ENCODE measurements at regions not wholly inside any gene's neighbourhood (a gene's known extent, or its start where the extent isn't known, plus 50 kb on each side); places are given as distances from the start of the nearest gene placed in this dataset.
"Not testable (repeated sequence)": the region's sequence is repeated elsewhere in the genome, so short reads cannot be mapped to it uniquely, and the experiment has no call there.

DNA sequence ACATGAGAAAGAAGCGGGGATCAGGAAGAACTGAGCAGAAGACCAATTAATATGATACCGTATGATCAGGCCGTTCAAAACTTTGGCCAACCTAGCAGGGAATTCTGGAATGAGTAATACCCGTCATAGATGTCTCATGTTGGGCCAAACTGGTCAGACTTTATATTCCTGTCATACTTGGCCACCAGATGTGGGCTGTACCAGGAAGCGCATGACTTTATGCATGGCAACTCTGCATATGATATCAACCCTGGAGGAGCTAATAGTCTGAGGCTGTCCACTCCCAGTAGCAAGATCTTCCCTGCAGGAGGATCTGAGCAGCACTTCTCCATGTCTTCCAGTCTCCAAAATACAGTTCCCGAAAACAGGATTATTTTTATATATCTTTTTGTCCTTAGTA, 68.5 kb upstream of the NAA35 start:
- H3K27me3 ChIP-seq = no peaks in the 10 kb centered on the region
- H3K9me3 ChIP-seq = no peaks in the 10 kb centered on the region
- H3K4me3 ChIP-seq = no peak overlapping the region
- no peak for TF ChIP-seq EP300 (IDR thresholded peaks at IDR 0.05)
- TF ChIP-seq, protein P1, sequence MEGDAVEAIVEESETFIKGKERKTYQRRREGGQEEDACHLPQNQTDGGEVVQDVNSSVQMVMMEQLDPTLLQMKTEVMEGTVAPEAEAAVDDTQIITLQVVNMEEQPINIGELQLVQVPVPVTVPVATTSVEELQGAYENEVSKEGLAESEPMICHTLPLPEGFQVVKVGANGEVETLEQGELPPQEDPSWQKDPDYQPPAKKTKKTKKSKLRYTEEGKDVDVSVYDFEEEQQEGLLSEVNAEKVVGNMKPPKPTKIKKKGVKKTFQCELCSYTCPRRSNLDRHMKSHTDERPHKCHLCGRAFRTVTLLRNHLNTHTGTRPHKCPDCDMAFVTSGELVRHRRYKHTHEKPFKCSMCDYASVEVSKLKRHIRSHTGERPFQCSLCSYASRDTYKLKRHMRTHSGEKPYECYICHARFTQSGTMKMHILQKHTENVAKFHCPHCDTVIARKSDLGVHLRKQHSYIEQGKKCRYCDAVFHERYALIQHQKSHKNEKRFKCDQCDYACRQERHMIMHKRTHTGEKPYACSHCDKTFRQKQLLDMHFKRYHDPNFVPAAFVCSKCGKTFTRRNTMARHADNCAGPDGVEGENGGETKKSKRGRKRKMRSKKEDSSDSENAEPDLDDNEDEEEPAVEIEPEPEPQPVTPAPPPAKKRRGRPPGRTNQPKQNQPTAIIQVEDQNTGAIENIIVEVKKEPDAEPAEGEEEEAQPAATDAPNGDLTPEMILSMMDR (IDR thresholded peaks at IDR 0.05) = no peak
- TF ChIP-seq POLR2A (IDR thresholded peaks at IDR 0.05) = no peak
- no peak overlapping the region for H3K27ac ChIP-seq
- 95 to 96% methylated on average over 6 of the region's 6 CpGs for WGBS, 2 donors
- no peaks in the 10 kb centered on the region for H3K4me1 ChIP-seq
- DNase-seq (ENCODE audit: low spot score in 2 of 2) = no peak
- peaks cover 0 to 5% (median 0%) of the 10 kb centered on the region in 3 donors for H3K36me3 ChIP-seq

DNA sequence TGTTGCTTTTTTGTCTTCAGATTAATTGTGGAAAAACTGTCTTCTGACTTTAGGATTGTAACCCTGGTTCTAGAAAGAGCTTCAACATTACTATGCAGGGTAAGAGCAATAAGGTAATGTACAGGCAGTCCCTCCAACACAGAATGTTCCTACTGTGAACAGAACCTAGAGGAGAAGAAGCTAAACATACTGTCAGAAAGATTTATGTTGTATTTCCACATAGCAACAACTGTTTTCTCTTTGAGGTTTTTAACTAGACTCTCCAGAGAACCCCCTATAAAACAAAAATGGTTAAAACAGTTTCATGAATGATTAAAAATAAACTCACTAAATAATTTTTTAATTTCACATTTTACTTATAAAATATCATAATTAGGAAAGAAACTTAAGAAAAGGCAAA, 64.3 kb upstream of the NAA35 start:
- no peaks in the 10 kb centered on the region for H3K4me1 ChIP-seq
- DNase-seq (ENCODE audit: low spot score in 2 of 2) = no peak
- no peak overlapping the region for H3K27ac ChIP-seq
- no peaks in the 10 kb centered on the region for H3K27me3 ChIP-seq
- no peak overlapping the region for H3K4me3 ChIP-seq
- peaks cover 0 to 9% (median 0%) of the 10 kb centered on the region in 3 donors for H3K36me3 ChIP-seq
- H3K9me3 ChIP-seq = no peaks in the 10 kb centered on the region
- TF ChIP-seq POLR2A (IDR thresholded peaks at IDR 0.05) (no peak), EP300 (IDR thresholded peaks at IDR 0.05) (no peak)
- TF ChIP-seq, protein P1 (IDR thresholded peaks at IDR 0.05) = no peak

DNA sequence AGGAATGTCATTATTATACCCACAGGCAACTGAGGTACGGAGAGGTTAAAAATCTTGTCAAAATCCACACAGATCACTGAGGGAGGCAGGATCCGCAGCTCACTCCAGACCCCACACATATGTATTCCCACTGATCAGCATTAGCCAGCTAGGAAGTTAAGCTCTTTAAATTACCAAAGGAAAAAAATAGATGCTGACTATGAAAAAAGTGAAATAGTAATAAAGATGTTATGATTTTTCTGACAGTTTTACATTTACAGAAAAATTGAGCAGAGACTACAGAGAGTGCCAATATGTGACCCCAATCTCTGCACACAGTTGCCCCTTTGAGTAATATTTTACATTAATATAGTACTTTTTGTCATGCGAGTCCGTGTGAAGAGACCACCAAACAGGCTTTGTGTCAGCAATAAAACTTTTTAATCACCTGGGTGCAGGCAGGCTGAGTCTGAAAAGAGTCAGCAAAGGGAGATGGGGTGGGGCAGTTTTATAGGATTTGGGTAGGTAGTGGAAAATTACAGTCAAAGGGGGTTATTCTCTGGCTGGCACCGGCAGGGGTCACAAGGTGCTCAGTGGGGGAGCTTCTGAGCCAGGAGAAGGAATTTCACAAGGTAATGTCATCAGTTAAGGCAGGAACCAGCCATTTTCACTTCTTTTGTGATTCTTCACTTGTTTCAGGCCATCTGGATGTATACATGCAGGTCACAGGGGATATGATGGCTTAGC, 61.9 kb upstream of the NAA35 start:
- not testable (repeated sequence) for DNase-seq (ENCODE audit: low spot score in 2 of 2); H3K4me3 ChIP-seq; H3K9me3 ChIP-seq; H3K27ac ChIP-seq; H3K27me3 ChIP-seq; H3K4me1 ChIP-seq
- peaks cover 0 to 28% (median 0%) of the 10 kb centered on the region in 3 donors for H3K36me3 ChIP-seq
- WGBS, 2 donors = 61 to 69% methylated on average over 5 of the region's 5 CpGs

DNA sequence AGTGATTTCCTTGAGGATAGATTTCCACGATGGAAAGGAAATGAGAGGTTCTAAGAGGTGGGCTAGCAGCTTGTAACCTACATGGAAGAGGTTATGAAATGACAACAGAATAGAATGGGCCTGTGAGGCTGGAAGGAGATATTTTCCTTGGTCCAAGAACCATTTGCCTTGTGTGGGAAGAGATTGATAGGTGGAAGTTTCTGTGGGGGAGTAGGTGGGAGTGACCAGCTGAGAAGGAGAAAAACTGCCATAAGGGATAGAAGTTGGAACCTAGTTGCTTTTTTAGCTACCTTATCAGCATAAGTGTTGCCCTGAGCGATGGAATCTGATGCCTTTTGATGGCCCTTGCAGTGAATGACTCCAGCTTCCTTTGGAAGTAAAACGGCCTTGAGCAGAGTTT, 60.4 kb upstream of the NAA35 start:
- not testable (repeated sequence) for H3K4me1 ChIP-seq; H3K27ac ChIP-seq; H3K4me3 ChIP-seq; H3K27me3 ChIP-seq; DNase-seq (ENCODE audit: low spot score in 2 of 2); H3K9me3 ChIP-seq
- peaks cover 0 to 40% (median 0%) of the 10 kb centered on the region in 3 donors for H3K36me3 ChIP-seq
- 56 to 59% methylated on average over 3 of the region's 3 CpGs for WGBS, 2 donors

DNA sequence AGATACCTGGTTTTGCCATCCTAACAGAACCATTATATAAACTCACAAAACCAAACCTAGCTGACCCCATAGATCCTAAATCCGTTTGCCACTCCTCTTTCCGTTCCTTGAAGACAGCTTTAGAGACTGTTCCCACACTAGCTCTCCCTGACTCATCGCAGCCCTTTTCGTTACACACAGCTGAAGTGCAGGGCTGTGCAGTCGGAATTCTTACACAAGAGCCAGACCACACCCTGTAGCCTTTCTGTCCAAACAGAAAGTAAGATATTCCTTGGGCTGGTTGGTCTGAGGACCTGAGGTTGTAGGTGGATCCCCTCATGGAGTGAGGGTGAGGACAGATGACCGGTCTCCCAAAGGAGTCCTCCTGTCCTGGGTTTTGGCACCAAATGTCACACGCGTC, 56.7 kb upstream of the NAA35 start:
- TF ChIP-seq, protein P1 (IDR thresholded peaks at IDR 0.05) = no peak
- no peak for TF ChIP-seq EP300 (IDR thresholded peaks at IDR 0.05)
- TF ChIP-seq POLR2A (IDR thresholded peaks at IDR 0.05) = no peak
- Histone ChIP-seq H3K27ac (no peak overlapping the region), H3K27me3 (no peaks in the 10 kb centered on the region), H3K4me3 (no peak overlapping the region), H3K36me3 (peaks cover 0 to 50% (median 0%) of the 10 kb centered on the region in 3 donors), H3K4me1 (no peaks in the 10 kb centered on the region), H3K9me3 (no peaks in the 10 kb centered on the region)
- DNase-seq (ENCODE audit: low spot score in 2 of 2) = no peak
- 93 to 94% methylated on average over 8 of the region's 8 CpGs for WGBS, 2 donors

DNA sequence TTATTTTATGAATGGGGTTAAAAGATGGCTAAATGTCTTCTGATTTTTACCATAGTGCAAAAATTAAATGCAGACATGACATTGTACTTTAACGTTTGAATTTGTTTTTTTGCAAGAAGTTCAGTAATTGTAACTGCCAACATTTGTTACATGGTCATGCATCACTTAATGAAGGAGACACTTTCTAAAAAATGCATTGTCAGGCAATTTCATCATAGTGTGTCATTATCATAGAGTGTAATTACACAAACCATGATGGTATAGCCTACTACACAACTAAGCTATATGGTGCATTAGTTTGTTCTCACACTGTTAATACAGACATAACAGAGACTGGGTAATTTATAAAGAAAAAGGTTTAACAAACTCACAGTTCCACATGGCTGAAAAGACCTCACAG, 50.0 kb upstream of the NAA35 start:
- Histone ChIP-seq H3K27ac (no peak overlapping the region), H3K9me3 (no peaks in the 10 kb centered on the region), H3K4me3 (no peak overlapping the region), H3K27me3 (no peaks in the 10 kb centered on the region), H3K36me3 (peaks cover 0 to 32% (median 0%) of the 10 kb centered on the region in 3 donors), H3K4me1 (no peaks in the 10 kb centered on the region)
- DNase-seq (ENCODE audit: low spot score in 2 of 2) = no peak
- WGBS, 2 donors = 64 to 73% methylated on average over 1 of the region's 1 CpG
- no peak for TF ChIP-seq POLR2A (IDR thresholded peaks at IDR 0.05)
- TF ChIP-seq EP300 (IDR thresholded peaks at IDR 0.05) = no peak
- TF ChIP-seq, protein P1 (IDR thresholded peaks at IDR 0.05) = no peak

Data from tibial nerve (tissue), 4 donors.